ENCODE measurements at regions not wholly inside any gene's neighbourhood (a gene's known extent, or its start where the extent isn't known, plus 50 kb on each side); places are given as distances from the start of the nearest gene placed in this dataset.

- BruUV-seq (replicated peaks) = no TSS peak
- Histone ChIP-seq H2BK20ac (ENCODE audit: low read depth, low read length) (no peak overlapping the region), H2BK5ac (ENCODE audit: low read depth, low read length, poor library complexity, severe bottlenecking) (no peak overlapping the region), H3K4me1 (ENCODE audit: control insufficient read depth, insufficient read depth, low read length) (no peaks in the 10 kb centered on the region), H3K23ac (ENCODE audit: low read depth, low read length) (no peak overlapping the region), H3K79me1 (ENCODE audit: low read depth in 1 of 2, low read length in 2 of 2) (no peaks in the 10 kb centered on the region), H3K18ac (ENCODE audit: low read depth, low read length) (no peak overlapping the region), H2AFZ (replicated peaks; ENCODE audit: low read length, poor library complexity) (no peak overlapping the region), H3K9me1 (ENCODE audit: insufficient read depth, low read length) (no peaks in the 10 kb centered on the region), H3K27ac (ENCODE audit: insufficient read depth, low read length) (no peak overlapping the region), H2AK9ac (replicated peaks; ENCODE audit: low read depth, low read length, poor library complexity) (no peak overlapping the region), H3K4ac (ENCODE audit: low read depth, low read length) (no peak overlapping the region), H3K36me3 (ENCODE audit: control insufficient read depth, insufficient read depth, low read length) (no peaks in the 10 kb centered on the region), H2BK120ac (ENCODE audit: low read depth, low read length) (no peak overlapping the region), H2BK15ac (ENCODE audit: low read depth, low read length) (no peak overlapping the region), H3K14ac (replicated peaks; ENCODE audit: low read depth, low read length) (no peak overlapping the region), H3K56ac (ENCODE audit: extremely low read depth, insufficient read depth, low read length) (no peak overlapping the region), H4K91ac (ENCODE audit: insufficient read depth, low read depth, low read length) (no peak overlapping the region), H4K20me1 (ENCODE audit: insufficient read depth, low read length) (no peaks in the 10 kb centered on the region), H3K4me3 (ENCODE audit: insufficient read depth, low read depth, low read length) (no peak overlapping the region), H3K27me3 (ENCODE audit: control insufficient read depth, insufficient read depth, low read length) (no peaks in the 10 kb centered on the region), H3K4me2 (ENCODE audit: low read depth, low read length) (no peak overlapping the region), H3K9me3 (ENCODE audit: control insufficient read depth, insufficient read depth, low read length) (no peaks in the 10 kb centered on the region), H2AK5ac (ENCODE audit: low read depth, low read length) (no peak overlapping the region), H3K9ac (ENCODE audit: low read depth, low read length) (no peak overlapping the region), H4K8ac (ENCODE audit: low read depth in 2 of 2, low read length in 2 of 2) (no peak overlapping the region), H4K5ac (ENCODE audit: low read depth, low read length) (no peak overlapping the region)
- dilution Hi-C loops (cut with HindIII; ENCODE audit: low sequenced_read_pairs, unreplicated experiment) = no loop called here
- 60% methylated on average over 1 of the region's 5 CpGs; no CpG with 5 or more reads in 1 of the 2 experiments for WGBS, 2 experiments (ENCODE audit: extremely low coverage in 2 of 2, insufficient read length in 1 of 2)
- ChIA-PET POLR2A (ENCODE audit: unreplicated experiment) (no interaction called here), CTCF (no interaction called here)
- DNase-seq (no peak), ATAC-seq (ENCODE audit: low read depth) (no peak)
- in situ Hi-C loops (cut with MboI; ENCODE audit: low sequenced_read_pairs) = no loop called here
- intact Hi-C loops (cut with micrococcal nuclease) = no loop called here
- no peak for TF ChIP-seq NFE2L2 (IDR thresholded peaks at IDR 0.05; ENCODE audit: low read depth, low read length)
- no peak for TF ChIP-seq RFX5 (IDR thresholded peaks at IDR 0.05; ENCODE audit: low read depth, low read length)
- no peak for TF ChIP-seq CHD1 (IDR thresholded peaks at IDR 0.05; ENCODE audit: low read depth, low read length)
- no peak for TF ChIP-seq USF2 (IDR thresholded peaks at IDR 0.05; ENCODE audit: low read depth, low read length)
- no peak for TF ChIP-seq MAZ (IDR thresholded peaks at IDR 0.05; ENCODE audit: borderline replicate concordance, low read depth, low read length)
- TF ChIP-seq RAD21 (IDR thresholded peaks at IDR 0.05; ENCODE audit: low read length) = no peak
- TF ChIP-seq FOS (IDR thresholded peaks at IDR 0.05; ENCODE audit: low read depth, low read length) = no peak
- TF ChIP-seq RCOR1 (IDR thresholded peaks at IDR 0.05; ENCODE audit: insufficient replicate concordance, low read length) = no peak
These were observed 89.7 kb upstream of the TRPC4 start for GRCh38 chr13:37959284-37959683.
